NCI-H82 treated with DMSO at 0.1 percent for 48 hours (cell line): ENCODE measurements at regions not wholly inside any gene's neighbourhood (a gene's known extent, or its start where the extent isn't known, plus 50 kb on each side); places are given as distances from the start of the nearest gene placed in this dataset.
A peak's percentile ranks its signal among the peaks of the same experiment; 100 is the strongest.
"Not testable (repeated sequence)": the region's sequence is repeated elsewhere in the genome, so short reads cannot be mapped to it uniquely, and the experiment has no call there.

ENCODE experiments used
- DNase-seq: peaks from one replicate; lab custom pipeline; 2025; ENCODE audit not compliant: unreplicated experiment; lab: John Stamatoyannopoulos, UW

- no peak for DNase-seq
Observed at GRCh38 chr4:112708772-112709171, 71.8 kb downstream of the LARP7 start.

GRCh38 chr4:112714922-112715901 lies 78.3 kb downstream of the LARP7 start:
- DNase-seq = no peak

DNA sequence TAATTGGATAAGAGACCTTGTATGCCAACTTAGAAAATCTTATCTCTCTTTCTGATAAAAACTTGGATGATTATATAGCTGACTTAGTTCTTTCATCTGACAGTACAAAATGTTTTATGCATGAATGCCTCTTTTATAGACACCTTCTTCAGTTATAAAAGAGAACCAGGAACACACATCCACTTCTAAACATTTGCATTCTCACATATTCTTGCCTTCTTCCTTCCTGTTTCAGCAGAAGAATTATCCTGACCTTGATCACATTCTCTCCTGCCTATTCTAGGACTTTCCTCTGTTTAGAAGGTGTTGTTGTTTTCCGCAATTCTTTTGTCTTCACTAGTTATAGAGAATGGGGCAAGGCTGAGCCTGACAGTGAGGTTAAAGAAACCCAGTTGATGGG lies 80.9 kb downstream of the LARP7 start:
- no peak for DNase-seq

GRCh38 chr4:112721627-112722026 lies 84.7 kb downstream of the LARP7 start:
- DNase-seq = no peak

GRCh38 chr4:112726041-112726440 lies 89.1 kb downstream of the LARP7 start:
- no peak for DNase-seq

DNA sequence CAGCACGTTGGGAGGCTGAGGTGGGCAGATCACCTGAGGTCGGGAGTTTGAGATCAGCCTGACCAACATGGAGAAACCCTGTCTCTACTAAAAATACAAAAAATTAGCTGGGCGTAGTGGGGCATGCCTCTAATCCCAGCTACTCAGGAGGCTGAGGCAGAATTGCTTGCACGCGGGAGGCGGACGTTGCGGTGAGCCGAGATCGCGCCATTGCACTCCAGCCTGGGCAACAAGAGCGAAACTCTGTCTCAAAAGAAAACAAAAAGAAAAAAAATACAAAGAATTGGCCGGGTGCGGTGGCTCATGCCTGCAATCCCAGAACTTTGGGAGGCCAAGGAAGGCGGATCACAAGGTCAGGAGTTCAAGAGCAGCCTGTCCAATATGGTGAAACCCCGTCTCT lies 90.8 kb downstream of the LARP7 start:
- DNase-seq = not testable (repeated sequence)

DNA sequence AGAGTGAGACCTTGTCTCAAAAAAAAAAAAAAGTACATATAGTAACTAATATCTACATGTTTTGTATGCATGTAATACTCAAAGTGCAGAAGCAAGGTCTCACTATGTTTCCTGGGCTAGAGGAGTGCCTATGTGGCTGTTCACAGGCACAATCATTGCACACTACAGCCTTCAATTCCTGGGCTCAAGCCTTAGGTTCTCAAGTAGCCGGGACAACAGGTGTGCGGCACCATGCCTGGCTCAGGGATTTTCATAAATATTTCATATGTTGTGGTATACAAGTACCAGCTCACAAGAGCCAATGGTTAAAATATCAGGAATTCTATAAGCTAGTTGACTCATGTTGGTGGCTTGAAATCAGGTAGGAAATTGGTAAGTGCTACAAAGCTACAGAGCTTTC lies 94.8 kb downstream of the LARP7 start:
- no peak for DNase-seq

DNA sequence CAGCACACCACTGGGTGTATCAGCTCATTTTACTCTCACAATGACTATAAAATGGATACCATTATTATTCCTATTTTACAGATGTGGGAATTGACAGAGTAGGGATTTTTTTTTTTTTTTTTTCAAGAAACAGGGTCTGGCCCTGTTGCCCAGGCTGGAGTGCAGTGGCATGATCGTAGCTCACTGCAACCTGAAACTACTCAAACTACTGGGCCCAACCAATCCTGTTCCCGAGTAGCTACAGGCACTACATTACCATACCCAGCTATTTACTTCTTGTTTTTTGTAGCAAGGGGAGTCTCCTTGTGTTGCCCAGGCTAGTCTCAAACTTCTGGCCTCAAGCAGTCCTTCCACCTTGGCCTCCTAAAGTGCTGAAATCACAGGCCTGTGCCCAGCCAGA lies 95.2 kb downstream of the LARP7 start:
- DNase-seq = no peak

DNA sequence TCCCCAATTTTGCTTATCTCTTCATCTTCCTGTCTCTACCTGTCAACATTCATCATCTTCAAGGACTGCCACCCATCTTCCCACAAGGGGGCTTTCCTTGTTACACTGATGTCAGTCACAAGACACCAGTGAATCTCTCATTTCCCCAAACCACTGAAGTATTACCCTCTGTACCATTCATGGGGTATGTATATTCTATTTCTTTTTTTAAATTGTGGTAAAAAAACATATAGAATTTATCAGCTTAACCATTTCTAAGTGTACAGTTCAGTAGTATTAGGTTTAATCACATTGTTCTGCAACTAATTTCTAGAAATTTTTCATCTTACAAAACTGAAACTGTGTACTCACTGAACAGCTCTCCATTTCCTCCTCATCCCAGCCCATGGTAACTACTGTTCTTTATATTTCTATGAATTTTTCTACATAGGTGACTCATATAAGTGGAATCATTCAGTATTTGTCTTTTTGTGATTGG lies 98.6 kb downstream of the LARP7 start:
- DNase-seq = no peak

DNA sequence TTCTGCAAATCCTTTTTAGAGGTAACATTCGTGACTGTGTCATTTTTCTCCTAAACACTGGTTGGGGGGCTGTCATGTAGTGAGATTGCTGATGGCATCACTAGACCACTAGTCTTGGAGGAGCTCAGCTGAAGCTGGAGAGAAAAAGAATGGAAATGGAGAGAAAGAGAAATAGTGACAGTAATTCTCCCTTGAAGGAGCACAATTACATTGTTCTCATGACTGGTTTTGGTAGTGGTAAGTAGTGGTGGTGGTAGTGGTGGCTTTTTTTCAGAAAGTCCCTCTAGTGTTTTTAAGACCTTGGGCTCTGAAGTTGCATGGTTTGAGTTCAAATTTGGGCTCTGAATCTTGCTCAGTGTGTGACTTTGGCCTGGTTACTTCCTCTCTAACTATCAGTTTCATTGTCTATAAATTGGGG lies 99.8 kb downstream of the LARP7 start:
- no peak for DNase-seq

DNA sequence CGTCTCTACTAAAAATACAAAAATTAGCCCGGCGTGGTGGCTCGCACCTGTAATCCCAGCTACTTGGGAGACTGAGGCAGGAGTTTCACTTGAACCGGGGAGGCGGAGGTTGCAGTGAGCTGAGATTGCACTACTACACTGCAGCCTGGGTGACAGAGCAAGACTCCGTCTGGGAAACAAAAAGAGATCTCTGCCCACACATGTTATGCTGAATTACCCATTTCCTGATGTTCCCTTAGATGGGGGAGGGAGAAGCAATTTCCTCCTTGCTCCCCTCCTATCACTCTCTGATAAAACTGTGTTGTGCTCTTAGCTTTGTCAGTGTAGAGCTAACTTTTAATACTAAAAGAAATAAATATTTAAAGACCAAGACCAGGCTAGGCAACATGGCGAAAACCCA lies 102.5 kb downstream of the LARP7 start:
- DNase-seq = no peak

GRCh38 chr4:112747036-112747435 lies 110.1 kb downstream of the LARP7 start:
- no peak for DNase-seq

DNA sequence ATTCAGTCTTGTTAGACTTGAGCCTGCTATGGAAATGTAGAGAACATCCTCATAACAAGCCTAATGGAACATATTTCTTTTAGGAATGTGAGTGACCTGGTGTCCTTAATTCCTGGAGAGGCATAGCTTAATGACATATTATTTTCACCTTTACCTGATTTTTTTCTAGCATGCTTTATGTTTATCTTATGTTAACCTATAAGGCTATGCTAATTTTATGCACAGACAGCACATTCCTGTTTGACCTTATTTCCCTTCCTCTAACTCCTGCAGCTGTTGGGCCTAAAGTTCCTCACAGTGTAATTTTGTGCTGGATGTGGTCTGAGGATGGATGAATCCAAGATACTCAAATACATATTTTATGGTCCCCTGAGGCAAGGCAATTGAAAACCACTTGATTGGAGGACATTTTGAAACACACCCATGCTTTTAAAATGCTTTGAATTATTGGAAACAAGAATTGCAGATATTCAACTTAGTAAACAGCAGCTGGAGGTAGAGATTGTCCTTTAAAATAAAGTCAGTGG lies 111.5 kb downstream of the LARP7 start:
- no peak for DNase-seq

- not testable (repeated sequence) for DNase-seq
Observed at GRCh38 chr4:112750749-112751148, 113.8 kb downstream of the LARP7 start.

DNA sequence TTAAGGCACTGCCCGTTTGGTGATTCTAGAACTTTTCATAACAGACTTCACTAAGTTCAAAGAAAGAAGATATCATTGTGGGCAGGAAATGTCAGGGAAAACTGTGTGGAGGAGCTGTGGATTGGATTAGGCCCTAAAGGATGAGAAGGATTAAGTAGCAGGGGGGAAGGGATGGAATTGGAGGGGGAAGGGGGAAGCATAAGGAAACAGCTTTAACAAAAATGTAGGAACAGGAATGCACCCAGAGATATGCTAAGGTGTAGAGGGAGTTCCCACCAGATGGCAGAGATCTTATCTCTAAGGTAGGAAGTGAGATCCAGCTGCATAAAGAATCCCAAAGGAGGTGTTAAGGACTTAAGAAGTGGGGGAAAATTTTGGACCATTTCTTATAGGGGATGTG lies 114.5 kb downstream of the LARP7 start:
- peak; percentile 12 for DNase-seq

- DNase-seq = no peak
Observed at GRCh38 chr4:112752061-112752460, 115.1 kb downstream of the LARP7 start.

DNA sequence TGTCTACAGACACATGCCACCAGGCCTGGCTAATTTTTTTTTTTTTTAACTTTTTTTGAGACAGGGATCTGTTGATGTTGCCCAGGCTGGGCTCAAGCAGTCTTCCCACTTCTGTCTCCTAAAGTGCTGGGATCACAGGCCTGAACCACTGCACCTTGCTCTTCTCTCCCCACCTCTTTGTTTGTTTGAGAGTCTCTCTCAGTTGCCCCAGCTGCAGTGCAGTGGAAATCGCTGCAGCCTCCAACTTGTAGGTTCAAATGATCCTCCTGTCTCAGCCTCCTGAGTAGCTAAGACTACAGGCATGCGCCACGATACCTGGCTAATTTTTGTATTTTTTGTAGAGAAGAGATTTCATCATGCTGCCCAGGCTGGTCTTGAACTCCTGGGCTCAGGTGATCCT lies 115.6 kb downstream of the LARP7 start:
- no peak for DNase-seq

GRCh38 chr4:112753333-112753732 lies 116.4 kb downstream of the LARP7 start:
- DNase-seq = no peak

DNA sequence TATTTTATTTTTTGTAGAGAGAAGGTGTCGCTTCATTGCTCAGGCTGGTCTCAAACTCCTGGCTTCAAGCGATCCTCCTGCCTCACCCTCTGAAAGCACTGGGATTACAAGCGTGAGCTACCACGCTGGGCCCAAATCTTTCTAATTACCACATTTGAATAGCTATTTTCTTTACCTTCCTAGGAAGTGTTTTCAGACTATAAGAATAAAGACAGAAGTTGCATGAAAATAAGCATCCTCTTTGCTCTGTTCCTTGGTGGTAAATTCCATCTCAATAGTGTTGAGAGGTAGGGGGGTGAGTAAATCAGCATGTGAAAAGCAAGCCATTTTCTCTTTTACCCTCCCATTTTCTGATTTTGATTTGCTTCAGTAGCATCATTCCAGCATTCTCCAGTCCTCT lies 122.4 kb downstream of the LARP7 start:
- DNase-seq = no peak

GRCh38 chr4:112765317-112765974 lies 128.5 kb downstream of the LARP7 start:
- DNase-seq = peak; percentile 62

- peak; percentile 40 for DNase-seq
Observed at GRCh38 chr4:112766422-112766821, 129.5 kb downstream of the LARP7 start.

- no peak for DNase-seq
Observed at GRCh38 chr4:112767386-112767785, 130.4 kb downstream of the LARP7 start.
